ENCODE measurements at regions not wholly inside any gene's neighbourhood (a gene's known extent, or its start where the extent isn't known, plus 50 kb on each side); places are given as distances from the start of the nearest gene placed in this dataset.

GRCh38 chr20:4476903-4477500, 209.3 kb upstream of the PRNP start:
- DNase-seq (ENCODE audit: low read depth, low spot score) (no peak), FAIRE-seq (no peak), ATAC-seq (no peak)
- H3K79me2 ChIP-seq (ENCODE audit: control insufficient read depth, insufficient read depth, low read length): no peaks in the 10 kb centered on the region
- POLR2A ChIA-PET: no interaction called here
- BruUV-seq (replicated peaks): no TSS peak
- no peaks in the 10 kb centered on the region for H3K4me1 ChIP-seq (ENCODE audit: control insufficient read depth, insufficient read depth, low read length)
- SMC1A ChIA-PET (ENCODE audit: uncharacterized antibody, unreplicated experiment): no interaction called here
- in situ Hi-C loops (cut with MboI): no loop called here
- no peak for TF ChIP-seq MEF2B (IDR thresholded peaks at IDR 0.05; ENCODE audit: partially characterized antibody, poor library complexity, severe bottlenecking)
- no peak for TF ChIP-seq CUX1 (IDR thresholded peaks at IDR 0.05; ENCODE audit: insufficient replicate concordance, low read depth, low read length)
- RAD21 ChIA-PET (ENCODE audit: unreplicated experiment): no interaction called here
- intact Hi-C loops (cut with micrococcal nuclease; ENCODE audit: unreplicated experiment): no loop called here
- no peak overlapping the region for H3K27ac ChIP-seq (ENCODE audit: control insufficient read depth, insufficient read depth)
- H3K9ac ChIP-seq (ENCODE audit: control insufficient read depth, insufficient read depth, low read length): no peak overlapping the region
- H4K20me1 ChIP-seq (ENCODE audit: control insufficient read depth, insufficient read depth): no peaks in the 10 kb centered on the region
- no peak overlapping the region for H3K4me3 ChIP-seq
- H2AFZ ChIP-seq (ENCODE audit: control insufficient read depth, low read depth, low read length): no peak overlapping the region
- CTCF ChIA-PET: no interaction called here
- no peaks in the 10 kb centered on the region for H3K9me3 ChIP-seq (replicated peaks; ENCODE audit: control insufficient read depth, insufficient read depth, low read length)
- 17% methylated on average over 4 of the region's 4 CpGs for WGBS (ENCODE audit: insufficient coverage, insufficient replicate concordance, low lambda C conversion rate, missing lambda C conversion rate)
- peaks cover 0 to 2% of the 10 kb centered on the region in 2 experiments; a peak in 1 of 4 replicates for H3K27me3 ChIP-seq (replicated peaks in 1 of 2; ENCODE audit: control insufficient read depth in 2 of 2, insufficient read depth in 2 of 2, low read length in 1 of 2)
- H3K36me3 ChIP-seq (ENCODE audit: control insufficient read depth in 2 of 2, insufficient read depth in 2 of 2, low read length in 1 of 2): no peaks in the 10 kb centered on the region
- no peak overlapping the region for H3K4me2 ChIP-seq (ENCODE audit: control insufficient read depth, insufficient read depth)

All from GM12878 (cell line).